A549 (cell line): ENCODE measurements at regions not wholly inside any gene's neighbourhood (a gene's known extent, or its start where the extent isn't known, plus 50 kb on each side); places are given as distances from the start of the nearest gene placed in this dataset.

Source experiments
- CHD2 ChIP-seq: fragments of 150-350 bp; IDR thresholded peaks from 2 replicates; pipeline ENCODE4 v1.6.1; 2014; ENCODE audit warnings: low read length; ENCODE audit not compliant: partially characterized antibody
- CHD4 ChIP-seq: fragments of 200-600 bp; sonication (generic); IDR thresholded peaks from 2 replicates; pipeline ENCODE4 v1.6.1; 2016; ENCODE audit warnings: antibody characterized with exemption, mild to moderate bottlenecking, borderline replicate concordance
- CTCF ChIP-seq: fragments of >200 bp; sonication (Bioruptor Twin); formaldehyde crosslinking; IDR thresholded peaks from 3 replicates; pipeline ENCODE4 v1.5.1; 2016
- MYC ChIP-seq: IDR thresholded peaks from 2 replicates; pipeline ENCODE4 v1.6.1; 2012; ENCODE audit warnings: mild to moderate bottlenecking, inconsistent platforms, low read length, improper control_type of control experiment, borderline replicate concordance
- NR3C1 ChIP-seq: fragments of >200 bp; sonication (Bioruptor Twin); formaldehyde crosslinking; IDR thresholded peaks from 3 replicates; pipeline ENCODE4 v1.6.1; 2017
- PBX3 ChIP-seq: IDR thresholded peaks from 2 replicates; pipeline ENCODE4 v1.6.1; 2012
- REST ChIP-seq: fragments of 200-600 bp; sonication (generic); IDR thresholded peaks from 2 replicates; pipeline ENCODE4 v1.6.1; 2016; ENCODE audit warnings: antibody characterized with exemption, mild to moderate bottlenecking, moderate library complexity

GRCh38 chr11:112369374-112369773, 108.7 kb upstream of the PLET1 start:
- TF ChIP-seq CTCF = no peak
- no peak for TF ChIP-seq CHD4
- no peak for TF ChIP-seq CHD2
- TF ChIP-seq NR3C1 = no peak
- TF ChIP-seq MYC = no peak
- no peak for TF ChIP-seq PBX3
- no peak for TF ChIP-seq REST
